Mesenchymal stem cell (in vitro differentiated cells and primary cell): ENCODE measurements at regions not wholly inside any gene's neighbourhood (a gene's known extent, or its start where the extent isn't known, plus 50 kb on each side); places are given as distances from the start of the nearest gene placed in this dataset.

Experiments
- DNase-seq: peaks from one replicate; pipeline ENCODE4 v3.0.0-alpha.2; 2013
- H2AFZ ChIP-seq: one replicate; pipeline ENCODE4 v1.6.1; 2013; ENCODE audit warnings: low read depth, mild to moderate bottlenecking, control low read depth, inconsistent platforms, low read length, moderate library complexity
- H2AK5ac ChIP-seq: 2 replicates; pipeline ENCODE4 v1.6.1; 2013; ENCODE audit warnings: low read length, moderate library complexity, mild to moderate bottlenecking, inconsistent platforms; ENCODE audit not compliant: severe bottlenecking
- H2BK120ac ChIP-seq: one replicate; pipeline ENCODE4 v1.6.1; 2013; ENCODE audit warnings: low read depth, mild to moderate bottlenecking, inconsistent platforms, low read length, moderate library complexity
- H2BK12ac ChIP-seq, 2 experiments: one replicate each; pipeline ENCODE4 v1.6.1; 2013; ENCODE audit warnings: inconsistent platforms in 2 of 2, low read length in 2 of 2, mild to moderate bottlenecking in 2 of 2, moderate library complexity in 2 of 2, control low read depth in 1 of 2
- H2BK15ac ChIP-seq: one replicate; pipeline ENCODE4 v1.6.1; 2013; ENCODE audit warnings: mild to moderate bottlenecking, low read depth, inconsistent platforms; ENCODE audit not compliant: poor library complexity, severe bottlenecking
- H2BK5ac ChIP-seq: 2 replicates; pipeline ENCODE4 v1.6.1; 2013; ENCODE audit warnings: low read depth, mild to moderate bottlenecking, low read length, control low read depth, inconsistent platforms; ENCODE audit not compliant: poor library complexity, severe bottlenecking
- H3K14ac ChIP-seq, 2 experiments: one replicate each; pipeline ENCODE4 v1.6.1; 2013; ENCODE audit warnings: inconsistent platforms in 2 of 2, low read length in 2 of 2, control low read depth in 1 of 2, mild to moderate bottlenecking in 1 of 2, moderate library complexity in 1 of 2
- H3K18ac ChIP-seq, 2 experiments: one replicate each; pipeline ENCODE4 v1.6.1; 2013; ENCODE audit warnings: inconsistent platforms in 2 of 2, low read length in 2 of 2, control low read depth in 1 of 2, low read depth in 1 of 2, mild to moderate bottlenecking in 1 of 2
- H3K23ac ChIP-seq, 2 experiments: one replicate each; pipeline ENCODE4 v1.6.1; 2013; ENCODE audit warnings: inconsistent platforms in 2 of 2, low read length in 2 of 2, mild to moderate bottlenecking in 2 of 2, moderate library complexity in 2 of 2, control low read depth in 1 of 2
- H3K27ac ChIP-seq: 2 replicates; pipeline ENCODE4 v1.5.1; 2013; ENCODE audit warnings: mild to moderate bottlenecking, moderate library complexity, low read length, control low read depth, inconsistent platforms; ENCODE audit not compliant: poor library complexity, severe bottlenecking
- H3K27me3 ChIP-seq, 2 experiments: 2 replicates each; pipeline versions ENCODE4 v1.6.1 to v1.7.0; 2013; ENCODE audit warnings: low read length in 2 of 2, mild to moderate bottlenecking in 2 of 2, moderate library complexity in 2 of 2, control low read depth in 1 of 2, inconsistent platforms in 1 of 2; ENCODE audit not compliant: control insufficient read depth in 1 of 2, insufficient read depth in 1 of 2
- H3K36me3 ChIP-seq, 2 experiments: 2 replicates each; pipeline versions ENCODE4 v1.6.1 to v1.7.0; 2013; ENCODE audit warnings: low read length in 2 of 2, control low read depth in 1 of 2, inconsistent platforms in 1 of 2, low read depth in 1 of 2, mild to moderate bottlenecking in 1 of 2; ENCODE audit not compliant: insufficient read depth in 2 of 2, control insufficient read depth in 1 of 2
- H3K4ac ChIP-seq, 2 experiments: one replicate each; pipeline ENCODE4 v1.6.1; 2013; ENCODE audit warnings: inconsistent platforms in 2 of 2, low read length in 2 of 2, mild to moderate bottlenecking in 2 of 2, moderate library complexity in 2 of 2, control low read depth in 1 of 2, low read depth in 1 of 2
- H3K4me1 ChIP-seq: 2 replicates; pipeline ENCODE4 v1.6.1; 2013; ENCODE audit warnings: low read depth, low read length, control low read depth; ENCODE audit not compliant: control insufficient read depth, insufficient read depth
- H3K4me2 ChIP-seq: 2 replicates; pipeline ENCODE4 v1.6.1; 2013; ENCODE audit warnings: low read length, mild to moderate bottlenecking, inconsistent platforms; ENCODE audit not compliant: poor library complexity, severe bottlenecking
- H3K4me3 ChIP-seq, 2 experiments: 2 replicates each; pipeline versions ENCODE4 v1.5.1 to v1.7.0; 2013; ENCODE audit warnings: low read length in 2 of 2, mild to moderate bottlenecking in 2 of 2, control low read depth in 1 of 2, low read depth in 1 of 2; ENCODE audit not compliant: insufficient read depth in 1 of 2
- H3K79me1 ChIP-seq: replicated peaks from 2 replicates; pipeline ENCODE4 v1.6.1; 2013; ENCODE audit warnings: mild to moderate bottlenecking, control low read depth, low read length, inconsistent platforms; ENCODE audit not compliant: poor library complexity, severe bottlenecking
- H3K9ac ChIP-seq: 2 replicates; pipeline ENCODE4 v1.7.0; 2013; ENCODE audit warnings: mild to moderate bottlenecking, low read length, moderate library complexity
- H3K9me3 ChIP-seq: 2 replicates; pipeline ENCODE4 v1.7.0; 2013; ENCODE audit warnings: mild to moderate bottlenecking, low read length; ENCODE audit not compliant: control insufficient read depth
- H4K8ac ChIP-seq: one replicate; pipeline ENCODE4 v1.6.1; 2013; ENCODE audit warnings: inconsistent platforms, mild to moderate bottlenecking, low read length, moderate library complexity
- H4K91ac ChIP-seq: one replicate; pipeline ENCODE4 v1.6.1; 2013; ENCODE audit warnings: mild to moderate bottlenecking, low read length, inconsistent platforms
- WGBS: methylation state at CpG from one replicate; pipeline ENCODE4 v1.1.7; 2013; ENCODE audit warnings: mixed read lengths; 5-methylcytosine and 5-hydroxymethylcytosine counted together

DNA sequence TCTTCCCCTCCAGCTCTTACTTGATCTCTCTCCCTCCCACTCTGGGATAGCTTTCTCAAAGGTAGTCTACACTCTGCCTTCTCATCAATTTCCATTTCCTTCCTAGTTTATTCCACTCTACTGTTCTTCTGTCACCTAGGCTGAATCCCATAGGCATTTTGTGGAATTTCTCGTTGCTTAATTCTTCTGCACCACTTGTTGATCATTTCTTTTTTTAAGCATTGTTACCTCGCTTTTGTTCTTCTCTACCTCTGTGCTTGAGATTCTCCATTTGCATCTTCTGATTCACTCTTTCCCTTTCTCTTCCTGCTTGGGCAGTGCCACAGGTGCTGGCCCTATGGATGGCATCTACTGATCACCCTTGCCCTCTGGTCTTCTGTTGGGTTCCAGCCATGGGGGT, 567.2 kb downstream of the CDH26 start:
- H3K36me3 ChIP-seq = no peaks in the 10 kb centered on the region
- H3K4me3 ChIP-seq = no peak overlapping the region
- H4K8ac ChIP-seq = no peak overlapping the region
- no peak overlapping the region for H3K9ac ChIP-seq
- H2BK120ac ChIP-seq = no peak overlapping the region
- no peak overlapping the region for H3K4me2 ChIP-seq
- no peaks in the 10 kb centered on the region for H3K27me3 ChIP-seq
- H3K79me1 ChIP-seq = no peaks in the 10 kb centered on the region
- no peak overlapping the region for H3K14ac ChIP-seq
- no peak for DNase-seq
- H2AK5ac ChIP-seq = no peak overlapping the region
- no peak overlapping the region for H3K18ac ChIP-seq
- H2AFZ ChIP-seq = no peak overlapping the region
- H3K9me3 ChIP-seq = peaks cover 3% of the 10 kb centered on the region
- no peak overlapping the region for H4K91ac ChIP-seq
- H2BK5ac ChIP-seq = no peak overlapping the region
- no peak overlapping the region for H2BK12ac ChIP-seq
- no peak overlapping the region for H3K23ac ChIP-seq
- 71% methylated on average over 2 of the region's 2 CpGs for WGBS
- H2BK15ac ChIP-seq = no peak overlapping the region
- H3K4me1 ChIP-seq = no peaks in the 10 kb centered on the region
- no peak overlapping the region for H3K4ac ChIP-seq
- no peak overlapping the region for H3K27ac ChIP-seq

GRCh38 chr20:60527656-60528055, 569.4 kb downstream of the CDH26 start:
- H3K23ac ChIP-seq = no peak overlapping the region
- no peaks in the 10 kb centered on the region for H3K36me3 ChIP-seq
- no peak overlapping the region for H3K9ac ChIP-seq
- no peak overlapping the region for H3K27ac ChIP-seq
- H3K27me3 ChIP-seq = no peaks in the 10 kb centered on the region
- H3K4ac ChIP-seq = no peak overlapping the region
- H3K4me3 ChIP-seq = no peak overlapping the region
- no peaks in the 10 kb centered on the region for H3K79me1 ChIP-seq
- 39% methylated on average over 7 of the region's 7 CpGs for WGBS
- H4K91ac ChIP-seq = no peak overlapping the region
- no peak overlapping the region for H4K8ac ChIP-seq
- H3K18ac ChIP-seq = no peak overlapping the region
- no peak overlapping the region for H2BK120ac ChIP-seq
- no peak overlapping the region for H2AK5ac ChIP-seq
- peaks cover 3% of the 10 kb centered on the region for H3K9me3 ChIP-seq
- no peak overlapping the region for H3K4me2 ChIP-seq
- H2AFZ ChIP-seq = no peak overlapping the region
- H2BK12ac ChIP-seq = no peak overlapping the region
- no peak overlapping the region for H3K14ac ChIP-seq
- no peak overlapping the region for H2BK5ac ChIP-seq
- DNase-seq = no peak
- H2BK15ac ChIP-seq = no peak overlapping the region
- H3K4me1 ChIP-seq = no peaks in the 10 kb centered on the region

GRCh38 chr20:60528141-60528540, 569.9 kb downstream of the CDH26 start:
- H3K4ac ChIP-seq = no peak overlapping the region
- H3K4me1 ChIP-seq = no peaks in the 10 kb centered on the region
- no peak overlapping the region for H3K14ac ChIP-seq
- H3K79me1 ChIP-seq = no peaks in the 10 kb centered on the region
- no peak overlapping the region for H2AK5ac ChIP-seq
- H3K27ac ChIP-seq = no peak overlapping the region
- no peak overlapping the region for H4K8ac ChIP-seq
- H2BK5ac ChIP-seq = no peak overlapping the region
- 87% methylated on average over 5 of the region's 5 CpGs for WGBS
- H4K91ac ChIP-seq = no peak overlapping the region
- no peak overlapping the region for H2BK120ac ChIP-seq
- no peak for DNase-seq
- no peak overlapping the region for H3K23ac ChIP-seq
- H3K18ac ChIP-seq = no peak overlapping the region
- peaks cover 3% of the 10 kb centered on the region for H3K9me3 ChIP-seq
- no peak overlapping the region for H3K9ac ChIP-seq
- no peak overlapping the region for H3K4me2 ChIP-seq
- H3K36me3 ChIP-seq = no peaks in the 10 kb centered on the region
- H2BK15ac ChIP-seq = no peak overlapping the region
- no peak overlapping the region for H2AFZ ChIP-seq
- H2BK12ac ChIP-seq = no peak overlapping the region
- no peaks in the 10 kb centered on the region for H3K27me3 ChIP-seq
- no peak overlapping the region for H3K4me3 ChIP-seq

GRCh38 chr20:60529149-60529548, 570.9 kb downstream of the CDH26 start:
- Histone ChIP-seq H3K18ac (no peak overlapping the region), H2BK15ac (no peak overlapping the region), H3K23ac (no peak overlapping the region), H4K91ac (no peak overlapping the region), H3K36me3 (no peaks in the 10 kb centered on the region), H3K14ac (no peak overlapping the region), H2BK5ac (no peak overlapping the region), H3K79me1 (no peaks in the 10 kb centered on the region), H3K9ac (no peak overlapping the region), H3K27ac (no peak overlapping the region), H3K4ac (no peak overlapping the region), H2AK5ac (no peak overlapping the region), H2AFZ (no peak overlapping the region), H3K4me3 (no peak overlapping the region), H3K4me2 (no peak overlapping the region), H3K27me3 (no peaks in the 10 kb centered on the region), H2BK12ac (no peak overlapping the region), H3K9me3 (peaks cover 3% of the 10 kb centered on the region), H2BK120ac (no peak overlapping the region), H3K4me1 (no peaks in the 10 kb centered on the region), H4K8ac (no peak overlapping the region)
- no peak for DNase-seq
- 68% methylated on average over 5 of the region's 5 CpGs for WGBS
